ENCODE measurements at regions not wholly inside any gene's neighbourhood (a gene's known extent, or its start where the extent isn't known, plus 50 kb on each side); places are given as distances from the start of the nearest gene placed in this dataset.

- peak; percentile 59; the same call in 1 of the 2 replicates for TF ChIP-seq POLR2AphosphoS5 (IDR thresholded peaks at IDR 0.05; ENCODE audit: low read depth, low read length)
- 0 out of 2 replicates have a peak, but pooled peaks have one; percentile 13 for TF ChIP-seq POLR2A (IDR thresholded peaks at IDR 0.05; ENCODE audit: low read depth, low read length)
- TF ChIP-seq TAF1 (IDR thresholded peaks at IDR 0.05; ENCODE audit: borderline replicate concordance, low read depth, low read length), result no peak; the same call in 1 of the 2 replicates
Measured at GRCh38 chr1:234772345-234773147, 162.6 kb upstream of the IRF2BP2 start.
